Activated gamma-delta T cell (primary cell): ENCODE measurements at regions not wholly inside any gene's neighbourhood (a gene's known extent, or its start where the extent isn't known, plus 50 kb on each side); places are given as distances from the start of the nearest gene placed in this dataset.

ENCODE experiments used
- DNase-seq: peaks from one replicate; lab custom pipeline; 2025; lab: John Stamatoyannopoulos, UW

DNA sequence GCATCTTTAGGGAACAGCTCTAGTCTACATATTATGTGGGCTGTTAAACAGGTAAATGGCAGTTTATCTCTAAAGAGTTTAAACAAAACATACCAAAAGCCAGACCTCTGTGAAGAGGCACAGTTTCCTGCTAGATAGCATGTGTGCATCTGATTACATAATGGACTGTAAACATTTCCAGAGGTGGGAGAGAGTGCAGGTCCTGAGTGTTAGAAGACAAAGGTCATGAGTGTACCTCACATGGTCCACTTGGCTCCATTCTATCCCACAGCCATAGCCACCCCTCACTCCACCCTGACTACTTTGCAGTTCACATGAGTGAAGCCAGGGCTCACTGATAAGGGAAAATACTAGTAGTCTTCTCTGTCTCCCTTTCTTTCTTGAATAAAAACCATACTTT is 233.4 kb downstream of the MTX2 start:
- DNase-seq = no peak

DNA sequence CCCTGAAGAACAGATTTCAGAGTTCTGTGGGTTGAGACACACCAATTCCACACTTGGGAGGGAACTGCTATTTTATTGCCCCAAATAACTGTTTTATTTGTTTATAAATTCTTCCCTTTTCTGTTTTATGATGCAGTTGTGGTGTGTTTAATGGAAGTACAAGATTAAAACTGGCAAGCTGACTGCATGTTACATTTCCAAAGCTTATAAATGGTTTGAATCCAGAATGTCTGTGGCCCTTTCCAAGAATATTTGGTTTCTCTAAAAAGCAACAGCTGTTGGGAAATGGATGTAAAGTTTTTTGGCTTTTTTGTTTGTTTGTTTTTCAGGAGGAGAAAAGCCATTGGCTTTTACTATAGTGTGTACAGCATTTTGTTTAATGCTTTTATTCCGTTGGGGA is 234.5 kb downstream of the MTX2 start:
- no peak for DNase-seq

GRCh38 chr2:176504440-176504839 is 235.2 kb downstream of the MTX2 start:
- DNase-seq = no peak

GRCh38 chr2:176507786-176508185 is 238.5 kb downstream of the MTX2 start:
- no peak for DNase-seq

- no peak for DNase-seq
Observed at GRCh38 chr2:176508374-176508773, 239.1 kb downstream of the MTX2 start.

- DNase-seq = no peak
Observed at GRCh38 chr2:176508984-176509740, 239.9 kb downstream of the MTX2 start.

DNA sequence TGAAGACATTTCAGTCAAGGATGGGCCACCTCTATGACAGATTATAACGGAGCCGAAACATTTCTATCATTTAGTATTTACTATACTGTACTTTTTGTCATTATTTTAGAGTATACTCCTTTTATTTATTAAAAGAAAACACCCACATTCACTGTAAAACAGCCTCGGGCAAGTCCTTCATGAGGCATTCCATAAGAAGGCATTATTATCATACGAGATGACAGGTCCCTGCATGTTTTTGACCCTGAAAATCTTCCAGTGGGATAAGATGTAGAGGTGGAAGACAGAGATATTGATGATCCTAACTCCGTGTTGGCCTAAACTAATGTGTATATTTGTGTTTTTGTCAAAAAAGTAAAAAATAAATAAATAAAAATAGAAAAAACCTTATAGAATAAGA is 245.0 kb downstream of the MTX2 start:
- DNase-seq = no peak

DNA sequence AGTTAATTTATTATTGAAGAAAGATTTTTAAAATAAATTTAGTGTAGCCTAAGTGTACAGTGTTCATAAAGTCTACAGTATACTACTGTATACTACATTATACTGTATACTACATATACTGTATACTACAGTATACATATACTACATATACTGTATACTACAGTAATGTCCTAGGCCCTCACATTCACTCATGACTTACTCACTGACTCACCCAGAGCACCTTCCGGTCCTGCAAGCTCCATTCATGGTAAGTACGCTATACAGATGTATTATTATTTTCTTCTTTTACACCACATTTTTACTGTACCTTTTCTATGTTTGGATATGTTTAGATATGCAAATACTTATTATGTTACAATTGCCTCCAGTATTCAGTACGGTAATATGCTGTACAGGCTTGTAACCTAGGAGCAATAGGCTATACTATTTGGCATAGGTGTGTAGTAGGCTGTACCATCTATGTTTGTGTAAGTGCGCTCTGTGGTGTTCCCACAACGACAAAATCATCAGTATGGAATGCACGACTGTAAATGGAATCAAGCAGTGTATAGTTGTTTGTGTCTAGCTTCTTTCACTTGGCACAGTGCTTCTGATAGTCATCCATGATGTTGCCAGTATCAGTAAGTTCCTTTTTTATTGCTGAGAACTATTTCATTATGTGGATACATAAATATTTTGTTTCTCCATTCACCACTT is 245.7 kb downstream of the MTX2 start:
- no peak for DNase-seq

- DNase-seq = no peak
Observed at GRCh38 chr2:176516051-176516602, 246.9 kb downstream of the MTX2 start.

DNA sequence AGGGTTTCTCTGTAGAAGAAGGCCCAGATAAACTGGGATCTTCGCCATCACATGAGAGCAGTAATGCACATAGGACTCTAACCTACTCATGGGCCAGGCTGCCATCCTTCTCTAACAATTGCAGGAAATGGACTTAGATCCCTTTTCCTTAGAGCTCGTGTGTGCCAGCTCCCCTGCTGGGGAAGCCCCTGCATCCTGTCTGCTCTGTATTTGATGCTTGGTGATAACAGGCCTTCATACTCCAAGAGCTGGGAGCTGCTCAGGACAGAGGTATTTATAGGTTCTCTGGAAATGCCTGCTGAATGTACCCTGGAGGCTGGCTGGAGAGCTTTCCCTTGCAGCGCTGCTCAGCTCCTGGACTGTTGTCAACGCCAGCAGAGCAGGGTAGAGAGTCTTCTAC is 249.6 kb downstream of the MTX2 start:
- no peak for DNase-seq

- DNase-seq = no peak
Observed at GRCh38 chr2:176521878-176522670, 252.8 kb downstream of the MTX2 start.

- DNase-seq = no peak
Observed at GRCh38 chr2:176525086-176525485, 255.8 kb downstream of the MTX2 start.

DNA sequence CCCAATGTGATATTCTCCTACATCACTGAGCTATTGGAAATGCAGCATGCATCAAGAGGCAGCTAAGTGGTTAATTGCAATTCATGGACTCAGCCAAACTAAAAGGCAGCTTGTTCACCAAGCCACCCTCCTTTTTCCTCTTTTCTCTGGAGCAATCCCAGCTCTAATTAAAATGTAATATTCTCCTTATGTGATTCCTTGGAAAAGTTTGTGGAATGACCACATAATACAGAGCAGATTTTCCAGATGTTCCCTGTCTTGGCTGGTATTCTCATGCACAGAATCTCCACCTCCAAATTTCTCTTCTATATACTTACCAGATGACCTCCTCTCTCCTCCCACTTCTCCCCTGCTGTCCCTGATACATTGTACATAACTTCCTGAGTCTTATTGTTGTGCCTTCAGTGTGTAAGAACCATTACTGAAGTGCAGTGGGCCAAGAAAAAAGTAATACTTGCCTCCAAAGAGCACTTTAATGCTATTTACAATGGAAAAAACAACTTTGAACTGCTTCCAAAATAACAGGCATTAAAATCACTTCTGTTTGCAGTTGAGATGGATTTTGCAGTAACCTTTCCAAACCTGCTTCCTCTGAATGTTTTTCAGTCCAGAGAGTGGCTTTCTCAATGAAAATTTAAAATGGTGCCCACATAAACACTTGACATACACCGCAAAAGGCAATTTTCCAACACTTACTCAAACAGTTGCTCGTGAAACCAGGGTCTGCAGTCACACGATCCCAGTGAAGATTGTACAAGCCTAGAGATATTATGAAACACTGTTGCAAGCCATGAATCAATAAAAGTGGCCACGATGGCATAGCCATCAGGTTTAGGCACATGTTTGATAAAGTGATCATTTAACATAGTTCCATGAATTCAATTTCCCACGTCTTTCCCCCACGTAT is 258.0 kb downstream of the MTX2 start:
- DNase-seq = no peak

- no peak for DNase-seq
Observed at GRCh38 chr2:176531608-176532007, 262.4 kb downstream of the MTX2 start.

- DNase-seq = no peak
Observed at GRCh38 chr2:176533505-176534193, 264.4 kb downstream of the MTX2 start.

DNA sequence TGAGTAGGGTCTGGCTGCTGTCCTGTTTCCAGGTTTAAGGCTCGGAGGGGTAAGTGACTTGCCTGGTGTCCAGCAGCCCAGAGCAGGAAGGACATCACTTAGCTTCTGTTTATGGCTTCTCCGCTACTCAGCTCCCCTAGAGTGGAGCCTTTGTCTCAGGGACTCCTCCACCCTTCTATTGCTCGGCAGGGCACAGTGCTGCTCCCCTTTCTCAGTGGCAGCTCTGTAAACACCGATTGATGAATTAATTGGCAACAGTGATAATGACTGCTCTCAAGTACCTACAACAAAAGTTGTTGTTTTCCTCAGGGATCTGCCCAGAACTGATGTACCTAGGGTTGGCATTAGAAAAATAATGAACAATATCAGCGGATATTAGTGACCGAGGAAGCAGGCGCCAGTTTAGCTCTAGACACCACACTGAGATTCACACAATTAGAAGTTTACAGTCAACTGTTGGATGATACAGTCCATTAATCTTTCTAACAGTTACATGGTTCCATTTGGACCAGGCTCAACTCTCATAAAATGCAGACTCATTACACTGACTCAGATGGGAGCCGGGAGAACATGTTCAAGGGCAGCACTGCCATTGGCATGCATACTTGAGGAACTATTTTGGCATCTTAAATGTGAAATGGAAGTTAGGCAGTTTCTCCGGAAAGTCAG is 265.7 kb downstream of the MTX2 start:
- no peak for DNase-seq

- DNase-seq = no peak
Observed at GRCh38 chr2:176535467-176536113, 266.3 kb downstream of the MTX2 start.

DNA sequence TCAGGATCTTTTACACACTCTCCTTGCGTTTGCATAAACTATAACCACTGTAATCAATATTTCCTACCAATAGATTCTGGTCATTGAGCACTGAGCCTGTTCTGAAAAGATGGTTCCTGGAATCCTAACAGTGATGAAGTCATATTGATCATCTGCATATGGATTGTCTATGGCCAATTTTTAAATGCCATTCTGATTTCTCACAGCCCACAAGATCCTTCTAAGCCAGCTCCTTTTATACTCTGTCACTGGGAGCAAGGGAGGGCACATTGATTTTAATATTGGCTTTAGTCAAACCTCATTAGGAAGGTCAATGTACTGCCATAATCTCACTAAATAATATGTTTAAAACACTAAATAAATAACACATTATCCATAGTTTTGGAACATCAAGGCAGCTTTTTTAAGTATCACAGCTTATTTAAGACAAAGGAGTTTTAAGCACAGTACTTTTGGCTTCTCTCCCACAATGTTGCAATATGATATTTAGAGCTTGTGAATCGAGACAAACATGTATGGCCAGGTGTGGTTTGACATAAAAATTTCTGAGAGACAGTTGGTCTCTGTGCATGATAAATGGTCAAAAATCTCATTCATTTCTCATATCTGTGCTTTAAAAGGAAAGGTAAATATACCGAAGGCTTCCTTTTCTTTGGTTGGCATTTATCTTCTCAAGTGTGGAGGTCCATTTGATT is 267.3 kb downstream of the MTX2 start:
- no peak for DNase-seq

DNA sequence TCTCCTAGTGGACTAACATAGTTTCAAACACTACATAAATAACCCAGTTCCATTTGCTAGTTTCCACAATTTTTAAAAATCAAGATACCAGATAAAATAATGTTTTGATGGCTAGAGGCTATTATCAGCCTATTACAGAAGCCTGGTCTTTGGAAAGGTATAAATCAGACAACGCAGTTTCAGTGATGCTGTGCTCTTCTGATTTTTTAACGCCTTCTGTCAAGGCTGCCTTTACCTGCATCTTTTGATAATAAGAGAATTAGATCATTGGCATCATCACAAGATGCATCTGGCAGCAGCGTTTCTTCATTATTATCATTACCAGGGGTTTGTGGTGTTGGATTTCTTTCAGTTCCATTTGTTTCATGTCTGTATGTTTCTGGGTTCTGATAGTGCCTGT is 268.7 kb downstream of the MTX2 start:
- DNase-seq = no peak
